GM12878 (cell line): ENCODE measurements at regions not wholly inside any gene's neighbourhood (a gene's known extent, or its start where the extent isn't known, plus 50 kb on each side); places are given as distances from the start of the nearest gene placed in this dataset.

Experiments
- ATAC-seq: fragments of 200-7000 bp; cut with Tn5 transposase; 3 replicates; pipeline ENCODE4 v1.9.1; 2020; ENCODE audit warnings: mild to moderate bottlenecking, moderate library complexity
- BruUV-seq: library from RNA; stranded (reverse); fragments of 400-500 nt; replicated peaks from 2 replicates; lab custom pipeline; 2021; lab: Mats Ljungman, UMichigan
- CTCF ChIA-PET: fragments of 300-600 bp; sonication (Branson Sonifier 250); formaldehyde crosslinking; extraction: SDS; loops from one replicate; lab custom pipeline; 2021; ENCODE audit warnings: inconsistent platforms; lab: Yijun Ruan, JAX
- POLR2A ChIA-PET: fragments of 350-600 bp; formaldehyde crosslinking; extraction: SDS; loops from one replicate; lab custom pipeline; 2021; ENCODE audit warnings: inconsistent platforms; lab: Charles Lee
- RAD21 ChIA-PET: fragments of 300-600 bp; sonication (Branson Sonifier 250); formaldehyde crosslinking; loops from one replicate; lab custom pipeline; 2023; ENCODE audit warnings: antibody characterized with exemption; ENCODE audit not compliant: unreplicated experiment; lab: Charles Lee
- SMC1A ChIA-PET: fragments of 300-600 bp; sonication (Branson Sonifier 250); formaldehyde crosslinking; loops from one replicate; lab custom pipeline; 2023; ENCODE audit not compliant: unreplicated experiment, uncharacterized antibody; lab: Charles Lee
- DNase-seq: peaks from one replicate; pipeline ENCODE4 v3.0.0-alpha.2; 2011; ENCODE audit warnings: low read depth, low spot score
- FAIRE-seq: peaks from 3 replicates; lab custom pipeline; 2011; peaks lifted over from hg19 to GRCh38; lab: Jason Lieb, UNC
- H2AFZ ChIP-seq: 2 replicates; pipeline ENCODE4 v1.6.0; 2011; ENCODE audit warnings: low read depth, low read length, control low read depth; ENCODE audit not compliant: control insufficient read depth
- H3K27ac ChIP-seq: 2 replicates; pipeline ENCODE4 v1.5.1; 2011; ENCODE audit warnings: control low read depth; ENCODE audit not compliant: control insufficient read depth, insufficient read depth
- H3K27me3 ChIP-seq, 2 experiments: replicated peaks in 1 of 2; 2 replicates each; pipeline versions ENCODE4 v1.6.0 to v1.6.1; 2011; ENCODE audit warnings: low read length in 1 of 2; ENCODE audit not compliant: control insufficient read depth in 2 of 2, insufficient read depth in 2 of 2
- H3K36me3 ChIP-seq, 2 experiments: 2 replicates each; pipeline ENCODE4 v1.5.1; 2011; ENCODE audit warnings: low read length in 1 of 2; ENCODE audit not compliant: control insufficient read depth in 2 of 2, insufficient read depth in 2 of 2
- H3K4me1 ChIP-seq: 2 replicates; pipeline ENCODE4 v1.6.1; 2011; ENCODE audit warnings: mild to moderate bottlenecking, low read length, moderate library complexity, mixed read lengths; ENCODE audit not compliant: control insufficient read depth, insufficient read depth
- H3K4me2 ChIP-seq: 2 replicates; pipeline ENCODE4 v1.6.0; 2011; ENCODE audit warnings: control low read depth; ENCODE audit not compliant: control insufficient read depth, insufficient read depth
- H3K4me3 ChIP-seq: fragments of 200-600 bp; sonication (generic); 2 replicates; pipeline ENCODE4 v1.5.1; 2016
- H3K79me2 ChIP-seq: 2 replicates; pipeline ENCODE4 v1.6.0; 2011; ENCODE audit warnings: low read length; ENCODE audit not compliant: control insufficient read depth, insufficient read depth
- H3K9ac ChIP-seq: 2 replicates; pipeline ENCODE4 v1.8.0; 2011; ENCODE audit warnings: low read length, control low read depth, mixed read lengths; ENCODE audit not compliant: control insufficient read depth, insufficient read depth
- H3K9me3 ChIP-seq: replicated peaks from 3 replicates; pipeline ENCODE4 v1.5.1; 2011; ENCODE audit warnings: mild to moderate bottlenecking, low read length; ENCODE audit not compliant: control insufficient read depth, insufficient read depth
- H4K20me1 ChIP-seq: 2 replicates; pipeline ENCODE4 v1.6.0; 2011; ENCODE audit not compliant: control insufficient read depth, insufficient read depth
- BHLHE40 ChIP-seq, 2 experiments: fragments of 450-650 bp in 1 of 2; IDR thresholded peaks; 2 replicates each; pipeline ENCODE4 v1.6.1; 2011 to 2017; ENCODE audit warnings: low read depth in 2 of 2, borderline replicate concordance in 1 of 2, improper control_type of control experiment in 1 of 2, low read length in 1 of 2, mild to moderate bottlenecking in 1 of 2
- BRCA1 ChIP-seq: IDR thresholded peaks from 2 replicates; pipeline ENCODE4 v1.6.1; 2011; ENCODE audit warnings: low read depth, low read length, improper control_type of control experiment
- CBX3 ChIP-seq: fragments of 200-600 bp; sonication (generic); IDR thresholded peaks from 2 replicates; pipeline ENCODE4 v1.6.1; 2016; ENCODE audit warnings: low read depth, borderline replicate concordance
- DPF2 ChIP-seq: fragments of 450-650 bp; IDR thresholded peaks from 2 replicates; pipeline ENCODE4 v1.6.1; 2017; ENCODE audit warnings: mild to moderate bottlenecking
- EP300 ChIP-seq, 2 experiments: fragments of 150-350 bp in 1 of 2; IDR thresholded peaks; 2 replicates each; pipeline ENCODE4 v1.6.1; 2011 to 2012; ENCODE audit warnings: low read depth in 2 of 2, low read length in 2 of 2, borderline replicate concordance in 1 of 2, improper control_type of control experiment in 1 of 2, inconsistent platforms in 1 of 2; ENCODE audit not compliant: control insufficient read depth in 1 of 2
- KLF5 ChIP-seq: fragments of 450-650 bp; IDR thresholded peaks from 2 replicates; pipeline ENCODE4 v1.6.1; 2014; ENCODE audit warnings: mild to moderate bottlenecking; ENCODE audit not compliant: partially characterized antibody
- MTA3 ChIP-seq: IDR thresholded peaks from 2 replicates; pipeline ENCODE4 v1.6.1; 2012; ENCODE audit warnings: low read length, inconsistent platforms, borderline replicate concordance
- RELA ChIP-seq: fragments of 450-650 bp; IDR thresholded peaks from 2 replicates; pipeline ENCODE4 v1.8.0; 2014; ENCODE audit warnings: borderline replicate concordance; ENCODE audit not compliant: partially characterized antibody
- RUNX3 ChIP-seq: IDR thresholded peaks from 2 replicates; pipeline ENCODE4 v1.6.1; 2012; ENCODE audit warnings: low read length, inconsistent platforms
- SMC3 ChIP-seq: IDR thresholded peaks from 2 replicates; pipeline ENCODE4 v1.6.1; 2011; ENCODE audit warnings: low read length, improper control_type of control experiment, borderline replicate concordance
- SUPT20H ChIP-seq: IDR thresholded peaks from 2 replicates; pipeline ENCODE4 v1.6.1; 2011; ENCODE audit warnings: low read depth, mild to moderate bottlenecking, low read length, moderate library complexity, borderline replicate concordance; ENCODE audit not compliant: control insufficient read depth
- YY1 ChIP-seq: IDR thresholded peaks from 2 replicates; pipeline ENCODE4 v1.6.1; 2011; ENCODE audit warnings: low read depth, mild to moderate bottlenecking, low read length
- ZSCAN29 ChIP-seq: fragments of 450-650 bp; IDR thresholded peaks from 2 replicates; pipeline ENCODE4 v1.6.1; 2017; ENCODE audit warnings: mild to moderate bottlenecking, moderate library complexity
- WGBS: methylation state at CpG from one replicate; pipeline ENCODE4 v1.1.6; 2016; ENCODE audit warnings: low lambda C conversion rate; ENCODE audit not compliant: insufficient replicate concordance, insufficient coverage; ENCODE audit errors: missing lambda C conversion rate; 5-methylcytosine and 5-hydroxymethylcytosine counted together
- in situ Hi-C: fragments of 300-500 bp; cut with MboI; formaldehyde crosslinking; loops from 9 replicates; pipeline ENCODE4 v1.14.3; 2018; ENCODE audit warnings: mixed read lengths
- intact Hi-C: fragments of 100-400 bp; cut with micrococcal nuclease; formaldehyde crosslinking; loops from one replicate; pipeline ENCODE4 v1.14.2; 2022; ENCODE audit not compliant: unreplicated experiment

DNA sequence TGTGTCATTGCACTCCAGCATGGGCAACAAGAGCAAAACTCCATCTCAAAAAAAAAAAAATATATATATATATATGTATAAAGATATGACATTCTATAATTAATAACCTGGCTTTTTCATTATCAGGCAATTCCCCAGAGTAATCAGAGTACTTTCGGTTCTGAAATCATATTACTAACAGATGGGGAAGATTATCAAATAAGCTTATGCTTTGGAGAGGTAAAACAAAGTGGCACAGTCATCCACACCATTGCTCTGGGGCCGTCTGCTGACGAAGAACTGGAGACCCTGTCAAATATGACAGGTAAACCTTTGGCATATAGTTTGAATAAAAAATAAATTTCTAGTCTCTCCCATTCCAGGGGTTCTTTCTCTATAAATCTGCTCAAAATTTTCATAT lies 58.5 kb upstream of the SH3GLB1 start:
- no peaks in the 10 kb centered on the region for H3K9me3 ChIP-seq
- H3K9ac ChIP-seq = no peak overlapping the region
- in situ Hi-C loops (no loop called here), intact Hi-C loops (no loop called here)
- no TSS peak for BruUV-seq
- ChIA-PET RAD21 (no interaction called here), CTCF (no interaction called here), SMC1A (interaction anchor here (0.7 kb wide), 1 partner anchor 541 kb away, joined by 4 read pairs; no protein-coding TSS in a partner anchor), POLR2A (no interaction called here)
- DNase-seq (no peak), ATAC-seq (no peak), FAIRE-seq (no peak)
- H3K27ac ChIP-seq = no peak overlapping the region
- H2AFZ ChIP-seq = no peak overlapping the region
- H4K20me1 ChIP-seq = no peaks in the 10 kb centered on the region
- WGBS = 33% methylated on average over 3 of the region's 3 CpGs
- TF ChIP-seq BHLHE40 (IDR thresholded peaks at IDR 0.05; ENCODE audit: borderline replicate concordance in 1 of 2, low read depth in 2 of 2, low read length in 1 of 2) (no peak), SUPT20H (no peak), CBX3 (no peak), ZSCAN29 (no peak), RUNX3 (no peak), RELA (no peak), MTA3 (no peak), BRCA1 (no peak), YY1 (no peak), DPF2 (no peak), SMC3 (no peak), EP300 (IDR thresholded peaks at IDR 0.05; ENCODE audit: borderline replicate concordance in 1 of 2, control insufficient read depth in 1 of 2, low read depth in 2 of 2, low read length in 2 of 2) (no peak), KLF5 (no peak)
- H3K4me1 ChIP-seq = no peaks in the 10 kb centered on the region
- H3K4me2 ChIP-seq = no peak overlapping the region
- H3K4me3 ChIP-seq = no peak overlapping the region
- H3K27me3 ChIP-seq = no peaks in the 10 kb centered on the region
- no peaks in the 10 kb centered on the region for H3K79me2 ChIP-seq
- no peaks in the 10 kb centered on the region for H3K36me3 ChIP-seq
